HEK293T (cell line): ENCODE measurements at regions not wholly inside any gene's neighbourhood (a gene's known extent, or its start where the extent isn't known, plus 50 kb on each side); places are given as distances from the start of the nearest gene placed in this dataset.

Source experiments
- LEF1 ChIP-seq: fragments of 450-650 bp; IDR thresholded peaks from 2 replicates; pipeline ENCODE4 v1.6.1; 2017; ENCODE audit warnings: mild to moderate bottlenecking, borderline replicate concordance
- SP1 ChIP-seq: fragments of 450-650 bp; IDR thresholded peaks from 2 replicates; pipeline ENCODE4 v1.6.1; 2017
- ZNF384 ChIP-seq: fragments of 450-650 bp; IDR thresholded peaks from 2 replicates; pipeline ENCODE4 v1.6.1; 2016

DNA sequence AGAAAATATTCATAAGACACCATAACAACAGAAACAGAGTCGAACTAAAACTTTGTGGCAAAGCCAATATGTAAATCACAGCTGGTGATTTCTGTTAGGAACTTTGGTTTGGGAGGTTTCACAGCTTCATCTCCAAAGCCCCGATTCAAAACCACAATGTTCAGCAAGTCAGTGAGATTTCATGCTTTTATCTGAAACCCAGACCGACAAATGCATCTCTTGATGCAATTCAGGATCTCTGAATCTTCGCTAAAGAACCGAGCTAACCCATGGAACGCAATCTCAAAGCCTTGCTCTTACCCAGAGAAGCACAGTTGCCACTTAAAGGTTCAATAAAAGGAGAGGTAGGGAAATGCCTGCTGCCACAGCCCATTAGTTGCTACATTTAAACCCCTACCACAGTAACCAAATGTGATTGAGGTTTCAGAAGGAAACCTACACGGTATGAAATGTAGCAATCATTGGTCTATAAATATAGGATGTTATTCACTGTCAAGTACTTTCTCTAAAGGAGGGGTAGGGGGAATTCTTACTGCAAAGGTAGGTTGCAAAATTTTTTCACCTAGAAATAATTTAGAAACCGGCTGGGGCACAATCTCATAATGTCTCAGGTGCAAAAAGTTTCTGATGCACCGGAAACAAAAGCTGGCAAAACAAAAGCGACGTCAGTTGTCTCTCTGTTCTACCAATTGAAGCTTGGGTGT lies 381.0 kb upstream of the ARID1B start:
- no peak for TF ChIP-seq LEF1
- no peak for TF ChIP-seq SP1
- no peak for TF ChIP-seq ZNF384
